SK-N-SH treated with all-trans-retinoic acid at 6 μM for 48 hours (cell line): ENCODE measurements at regions not wholly inside any gene's neighbourhood (a gene's known extent, or its start where the extent isn't known, plus 50 kb on each side); places are given as distances from the start of the nearest gene placed in this dataset.

Source experiments
- ATAC-seq: fragments of 200-7000 bp; cut with Tn5 transposase; 3 replicates; pipeline ENCODE4 v1.9.1; 2020; ENCODE audit warnings: mild to moderate bottlenecking, moderate library complexity
- ARNTL ChIP-seq: fragments of 450-650 bp; formaldehyde crosslinking; IDR thresholded peaks from 2 replicates; pipeline ENCODE4 v1.5.0; 2020; ENCODE audit warnings: low read depth, mild to moderate bottlenecking, moderate library complexity, borderline replicate concordance
- BACH2 ChIP-seq: fragments of 250-450 bp; sonication (Bioruptor Pico); IDR thresholded peaks from 2 replicates; pipeline ENCODE4 v1.9.0; 2021; ENCODE audit warnings: mild to moderate bottlenecking, borderline replicate concordance
- CREB5 ChIP-seq: fragments of 250-450 bp; sonication (Bioruptor Pico); IDR thresholded peaks from 2 replicates; pipeline ENCODE4 v1.5.1; 2020; ENCODE audit warnings: low read depth, mild to moderate bottlenecking, moderate library complexity
- CSDC2 ChIP-seq: fragments of 250-450 bp; sonication (Bioruptor Pico); IDR thresholded peaks from 2 replicates; pipeline ENCODE4 v1.5.0; 2020; ENCODE audit warnings: mild to moderate bottlenecking, moderate library complexity
- CSRNP3 ChIP-seq: fragments of 250-450 bp; sonication (Bioruptor Pico); IDR thresholded peaks from 2 replicates; pipeline ENCODE4 v1.5.1; 2021; ENCODE audit warnings: mild to moderate bottlenecking, moderate library complexity
- ESRRG ChIP-seq: fragments of 250-450 bp; sonication (Bioruptor Pico); IDR thresholded peaks from 2 replicates; pipeline ENCODE4 v1.6.1; 2021; ENCODE audit warnings: mild to moderate bottlenecking
- OSR1 ChIP-seq: fragments of 250-450 bp; sonication (Bioruptor Pico); IDR thresholded peaks from 2 replicates; pipeline ENCODE4 v1.8.0; 2022; ENCODE audit warnings: moderate library complexity, mild to moderate bottlenecking, inconsistent platforms
- PATZ1 ChIP-seq: fragments of 250-450 bp; sonication (Bioruptor Pico); IDR thresholded peaks from 2 replicates; pipeline ENCODE4 v1.8.0; 2020; ENCODE audit warnings: mild to moderate bottlenecking, moderate library complexity, borderline replicate concordance
- POU6F1 ChIP-seq: fragments of 250-450 bp; sonication (Bioruptor Pico); IDR thresholded peaks from 2 replicates; pipeline ENCODE4 v1.8.0; 2021; ENCODE audit warnings: low read depth, mild to moderate bottlenecking, moderate library complexity, borderline replicate concordance
- PPARA ChIP-seq: fragments of 250-450 bp; sonication (Bioruptor Pico); IDR thresholded peaks from 2 replicates; pipeline ENCODE4 v1.5.0; 2020; ENCODE audit warnings: mild to moderate bottlenecking, borderline replicate concordance
- RARB ChIP-seq: fragments of 250-450 bp; sonication (Bioruptor Pico); IDR thresholded peaks from 2 replicates; pipeline ENCODE4 v1.8.0; 2021; ENCODE audit warnings: mild to moderate bottlenecking, moderate library complexity
- SNAI2 ChIP-seq: fragments of 250-450 bp; sonication (Bioruptor Pico); IDR thresholded peaks from 2 replicates; pipeline ENCODE4 v1.5.0; 2020; ENCODE audit warnings: mild to moderate bottlenecking, moderate library complexity
- TOX ChIP-seq: fragments of 250-450 bp; sonication (Bioruptor Pico); IDR thresholded peaks from 2 replicates; pipeline ENCODE4 v1.8.0; 2021; ENCODE audit warnings: mild to moderate bottlenecking, moderate library complexity, borderline replicate concordance
- TSHZ2 ChIP-seq: fragments of 250-450 bp; sonication (Bioruptor Pico); IDR thresholded peaks from 2 replicates; pipeline ENCODE4 v1.5.0; 2020; ENCODE audit warnings: mild to moderate bottlenecking, moderate library complexity
- ZC3H10 ChIP-seq: fragments of 250-450 bp; sonication (Bioruptor Pico); IDR thresholded peaks from 2 replicates; pipeline ENCODE4 v1.5.1; 2021; ENCODE audit warnings: mild to moderate bottlenecking, moderate library complexity
- ZFP3 ChIP-seq: fragments of 250-450 bp; sonication (Bioruptor Pico); IDR thresholded peaks from 2 replicates; pipeline ENCODE4 v1.5.0; 2020; ENCODE audit warnings: mild to moderate bottlenecking, moderate library complexity
- ZFP30 ChIP-seq: fragments of 450-650 bp; formaldehyde crosslinking; IDR thresholded peaks from 2 replicates; pipeline ENCODE4 v1.5.0; 2022; ENCODE audit warnings: mild to moderate bottlenecking, moderate library complexity
- ZNF565 ChIP-seq: fragments of 450-650 bp; formaldehyde crosslinking; conservative IDR thresholded peaks from 2 replicates; pipeline ENCODE4 v1.5.0; 2020; ENCODE audit warnings: low read depth, mild to moderate bottlenecking, moderate library complexity
- ZNF70 ChIP-seq: fragments of 450-650 bp; formaldehyde crosslinking; IDR thresholded peaks from 2 replicates; pipeline ENCODE4 v1.5.0; 2020; ENCODE audit warnings: mild to moderate bottlenecking, moderate library complexity
- ZNF8 ChIP-seq: fragments of 450-650 bp; formaldehyde crosslinking; IDR thresholded peaks from 2 replicates; pipeline ENCODE4 v1.5.0; 2020; ENCODE audit warnings: mild to moderate bottlenecking, moderate library complexity

GRCh38 chr3:187516446-187517185, 148.4 kb downstream of the RTP4 start (continued):
- no peak for TF ChIP-seq PATZ1 (CRISPR knock-in tag)

- TF ChIP-seq ZFP3 (CRISPR knock-in tag): no peak
- TF ChIP-seq, all 23 proteins: peak for 0
- no peak for ATAC-seq
Measured at GRCh38 chr3:187507905-187508304, 139.7 kb downstream of the RTP4 start.

- no peak for TF ChIP-seq BACH2
- no peak for TF ChIP-seq TSHZ2
- TF ChIP-seq OSR1 (CRISPR knock-in tag): no peak
- no peak for TF ChIP-seq RARB (CRISPR knock-in tag)
- no peak for TF ChIP-seq ZNF565 (CRISPR knock-in tag)
- no peak for TF ChIP-seq CSRNP3 (CRISPR knock-in tag)
- no peak for TF ChIP-seq ZNF8 (CRISPR knock-in tag)
- TF ChIP-seq ZNF70: no peak
- no peak for TF ChIP-seq ESRRG
- TF ChIP-seq CSDC2: no peak
- no peak for ATAC-seq
Measured at GRCh38 chr3:187507266-187507665, 139.1 kb downstream of the RTP4 start.

GRCh38 chr3:187504435-187504834, 136.2 kb downstream of the RTP4 start:
- no peak for ATAC-seq
- TF ChIP-seq CREB5 (no peak), OSR1 (CRISPR knock-in tag) (no peak), ZC3H10 (no peak), ZFP30 (no peak), SNAI2 (CRISPR knock-in tag) (no peak), CSRNP3 (CRISPR knock-in tag) (no peak), ZNF70 (no peak), ESRRG (no peak), ZNF8 (CRISPR knock-in tag) (no peak), PPARA (no peak), ZFP3 (CRISPR knock-in tag) (no peak), CSDC2 (no peak)

GRCh38 chr3:187498211-187498724, 130.1 kb downstream of the RTP4 start:
- no peak for ATAC-seq
- no peak for TF ChIP-seq TSHZ2
- TF ChIP-seq TOX: no peak
- TF ChIP-seq ARNTL: no peak
- TF ChIP-seq BACH2: no peak
- no peak for TF ChIP-seq ZFP30
- no peak for TF ChIP-seq ZFP3 (CRISPR knock-in tag)
- no peak for TF ChIP-seq RARB (CRISPR knock-in tag)
- TF ChIP-seq SNAI2 (CRISPR knock-in tag): no peak
- no peak for TF ChIP-seq OSR1 (CRISPR knock-in tag)
- TF ChIP-seq POU6F1 (CRISPR knock-in tag): no peak
- no peak for TF ChIP-seq ZNF70
